Ureter (tissue), 1 donor: ENCODE measurements at regions not wholly inside any gene's neighbourhood (a gene's known extent, or its start where the extent isn't known, plus 50 kb on each side); places are given as distances from the start of the nearest gene placed in this dataset.

Source experiments
- DNase-seq: peaks from one replicate; pipeline ENCODE4 v3.0.0-alpha.2; 2020; ENCODE audit warnings: low spot score
- donor health status: DM: yes; HTN: yes; CAD: no.

GRCh38 chr18:77517901-77518300 is 268.3 kb downstream of the GALR1 start:
- DNase-seq = no peak

DNA sequence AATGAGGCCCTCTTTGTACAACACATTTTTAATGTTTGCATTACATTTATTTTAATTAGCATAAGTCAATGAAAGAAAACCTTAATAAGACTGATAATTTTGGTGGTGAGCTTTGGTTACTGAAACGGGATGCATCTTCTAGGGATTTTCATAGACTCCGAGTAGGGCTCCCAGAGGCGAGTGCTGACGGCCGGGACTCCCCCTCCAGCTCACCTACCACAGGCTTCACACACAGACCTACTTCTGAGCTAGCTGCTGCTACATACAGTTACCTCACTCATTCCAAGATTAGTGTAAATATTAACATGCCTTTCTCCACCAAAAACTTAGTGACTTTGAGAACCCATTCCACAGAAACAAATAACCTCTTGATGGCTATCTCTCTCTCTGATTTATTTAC is 271.1 kb downstream of the GALR1 start:
- DNase-seq = no peak

GRCh38 chr18:77522051-77522675 is 272.5 kb downstream of the GALR1 start:
- DNase-seq = no peak

- DNase-seq = no peak
Measured at GRCh38 chr18:77524909-77525308, 275.3 kb downstream of the GALR1 start.

DNA sequence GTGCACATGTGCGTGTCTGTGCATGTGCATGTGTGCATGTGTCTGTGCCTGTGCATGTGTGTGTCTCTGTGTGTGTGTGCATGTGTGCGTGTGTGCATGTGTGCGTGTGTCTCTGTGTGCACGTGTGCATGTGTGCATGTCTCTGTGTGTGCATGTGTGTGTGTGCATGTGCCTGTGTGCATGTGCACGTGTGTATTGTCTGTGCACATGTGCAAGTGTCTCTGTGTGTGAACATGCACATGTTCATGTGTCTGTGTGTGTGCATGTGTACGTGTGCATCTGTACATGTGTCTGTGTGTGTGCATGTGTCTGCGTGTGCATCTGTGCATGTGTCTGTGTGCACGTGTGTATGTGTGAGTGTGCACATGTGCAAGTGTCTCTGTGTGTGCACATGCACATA is 277.3 kb downstream of the GALR1 start:
- no peak for DNase-seq

DNA sequence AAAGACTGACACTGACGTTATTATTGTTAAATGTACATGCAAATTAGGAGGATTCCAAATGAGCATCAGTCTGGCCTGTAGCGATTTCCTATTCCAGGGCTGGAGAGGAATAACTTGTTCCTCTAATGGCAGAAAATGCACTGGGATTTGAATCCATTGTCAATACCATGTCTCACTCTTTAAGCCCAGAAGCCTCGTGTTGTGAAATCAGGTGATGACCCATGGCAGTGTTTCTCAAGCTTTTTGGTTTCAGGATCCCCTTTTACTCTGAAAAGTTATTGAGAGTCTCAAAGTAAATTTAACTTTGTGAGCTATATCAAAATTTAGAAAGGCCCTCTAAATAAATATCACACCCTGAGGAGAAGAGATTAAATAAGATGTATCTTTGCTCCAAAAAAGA is 279.2 kb downstream of the GALR1 start:
- no peak for DNase-seq

DNA sequence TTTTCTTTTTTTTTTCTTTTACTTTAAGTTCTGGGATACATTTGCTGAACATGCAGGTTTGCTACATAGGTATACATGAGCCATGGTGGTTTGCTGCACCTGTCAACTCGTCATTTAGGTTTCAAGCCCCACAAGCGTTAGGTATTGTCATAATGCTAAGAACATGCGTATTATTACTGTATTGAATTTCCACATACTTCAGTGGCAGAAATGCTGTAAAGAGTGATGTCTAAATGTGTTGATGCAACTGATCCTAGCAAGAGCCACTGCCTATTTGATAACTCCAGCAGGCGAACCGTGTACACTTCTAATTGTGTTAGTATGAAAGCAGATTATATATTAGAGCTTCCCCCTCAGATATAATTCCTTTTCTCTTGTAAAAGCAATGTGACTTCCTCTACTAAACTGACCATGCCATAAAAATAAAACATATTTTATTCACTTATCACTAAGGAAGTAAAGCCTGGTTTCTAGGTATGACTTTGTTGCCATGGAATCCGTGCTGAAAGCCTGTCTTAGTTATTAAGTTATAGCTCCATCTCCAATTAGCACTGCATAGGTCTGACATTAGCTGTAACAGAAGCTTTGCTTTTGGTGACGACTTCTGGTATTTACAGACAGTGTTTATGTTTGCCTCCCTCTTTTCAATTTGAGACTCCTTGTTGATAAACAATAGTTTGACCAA is 280.0 kb downstream of the GALR1 start:
- DNase-seq = no peak

DNA sequence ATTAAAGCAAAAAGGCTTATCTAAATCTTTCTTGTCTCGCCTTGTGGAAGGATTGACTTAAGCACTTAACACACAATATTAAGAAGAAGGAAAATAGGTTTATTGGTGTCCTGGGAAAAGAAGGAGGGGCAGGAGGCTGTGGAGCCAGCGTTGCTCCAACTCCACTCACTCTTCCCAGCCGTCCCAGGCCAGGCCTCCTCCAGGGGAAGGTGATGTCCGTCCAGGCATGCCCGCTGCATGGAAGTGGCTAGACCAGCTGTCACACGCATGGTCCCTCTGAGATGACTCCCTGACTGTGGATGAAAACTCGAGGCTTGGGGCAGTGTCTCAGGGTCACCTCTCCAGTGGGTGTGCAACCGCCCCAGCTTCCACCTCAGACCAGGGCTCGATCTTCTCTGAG is 281.1 kb downstream of the GALR1 start:
- no peak for DNase-seq

GRCh38 chr18:77539860-77540259 is 290.2 kb downstream of the GALR1 start:
- DNase-seq = no peak

DNA sequence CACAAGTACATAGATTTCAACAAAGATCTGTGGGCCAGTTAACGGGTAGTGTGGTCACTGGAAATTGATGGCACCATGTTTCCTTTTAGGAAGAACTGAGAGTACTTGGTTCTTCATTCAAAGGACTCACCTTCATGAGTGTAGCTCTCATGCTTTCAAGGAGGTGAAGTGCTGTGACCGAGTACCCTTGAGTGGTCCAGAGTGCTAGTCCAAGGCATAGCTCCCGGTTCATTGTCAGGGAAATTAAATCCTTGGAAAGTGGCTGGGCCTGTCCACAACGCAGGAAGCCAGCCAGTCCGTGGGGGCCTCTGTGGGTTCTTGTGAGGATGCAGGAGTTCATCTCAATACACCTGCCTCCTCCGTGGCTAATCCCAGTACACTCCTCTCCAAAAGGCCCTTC is 295.1 kb downstream of the GALR1 start:
- no peak for DNase-seq

DNA sequence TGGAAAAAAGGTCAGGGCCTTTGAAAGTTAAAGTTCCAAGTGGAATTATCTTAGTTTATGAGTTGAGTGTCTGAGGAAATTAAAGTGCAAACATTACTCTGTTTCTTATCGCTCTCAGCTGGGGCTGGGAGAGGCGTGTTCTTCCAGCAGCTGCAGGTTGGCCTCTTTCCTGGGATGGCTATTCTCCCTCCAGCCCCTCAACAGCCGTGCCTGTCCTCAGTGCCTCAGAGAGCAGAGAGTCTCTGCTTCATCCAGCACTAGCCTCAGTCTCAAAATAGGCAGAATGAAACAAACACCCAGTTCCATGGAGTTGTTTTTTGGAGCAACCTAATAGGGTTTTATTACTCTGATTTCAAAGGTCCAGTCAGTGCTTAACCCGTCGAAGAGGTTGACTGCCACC is 298.1 kb downstream of the GALR1 start:
- DNase-seq = no peak

DNA sequence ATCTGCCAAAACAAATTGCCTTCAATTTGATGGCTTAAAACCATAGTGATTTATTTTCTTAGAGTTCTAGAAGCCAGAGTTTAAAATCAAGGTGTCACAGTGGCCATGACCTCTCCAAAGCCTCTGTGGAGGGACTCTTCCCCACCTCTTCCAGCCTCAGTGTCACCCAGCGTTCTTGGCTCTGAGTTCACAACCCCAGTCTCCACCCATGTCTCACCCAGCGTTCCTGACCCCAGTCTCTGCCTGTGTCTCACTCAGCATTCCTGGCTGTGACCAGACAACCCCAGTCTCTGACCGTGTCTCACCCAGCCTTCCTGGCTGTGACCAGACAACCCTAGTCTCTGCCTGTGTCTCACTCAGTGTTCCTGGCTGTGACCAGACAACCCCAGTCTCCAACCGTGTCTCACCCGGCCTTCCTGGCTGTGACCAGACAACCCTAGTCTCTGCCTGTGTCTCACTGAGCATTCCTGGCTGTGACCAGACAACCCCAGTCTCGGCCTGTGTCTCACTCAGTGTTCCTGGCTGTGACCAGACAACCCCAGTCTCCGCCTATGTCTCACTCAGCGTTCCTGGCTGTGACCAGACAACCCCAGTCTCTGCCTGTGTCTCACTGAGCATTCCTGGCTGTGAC is 299.3 kb downstream of the GALR1 start:
- DNase-seq = no peak

- no peak for DNase-seq
Measured at GRCh38 chr18:77550625-77551024, 301.0 kb downstream of the GALR1 start.

GRCh38 chr18:77551055-77551454 is 301.4 kb downstream of the GALR1 start:
- DNase-seq = no peak

DNA sequence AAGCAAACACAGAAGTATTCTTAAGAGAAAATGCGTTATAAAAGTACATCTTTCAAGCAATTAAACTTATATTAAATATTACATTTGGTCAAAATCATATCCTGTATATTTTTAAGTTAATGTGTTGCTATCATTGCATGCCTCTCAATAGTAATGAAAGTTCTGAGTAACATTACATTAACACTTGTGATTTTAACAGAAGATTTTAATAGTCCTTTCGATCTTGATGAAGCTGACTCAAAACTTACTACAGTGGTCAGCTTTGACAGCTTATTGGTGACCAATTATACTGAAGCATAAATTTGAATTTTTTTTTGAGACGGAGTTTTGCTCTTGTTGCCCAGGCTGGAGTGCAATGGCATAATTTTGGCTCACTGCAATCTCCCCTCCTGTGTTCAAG is 303.3 kb downstream of the GALR1 start:
- DNase-seq = no peak

- DNase-seq = no peak
Measured at GRCh38 chr18:77554061-77554460, 304.4 kb downstream of the GALR1 start.

DNA sequence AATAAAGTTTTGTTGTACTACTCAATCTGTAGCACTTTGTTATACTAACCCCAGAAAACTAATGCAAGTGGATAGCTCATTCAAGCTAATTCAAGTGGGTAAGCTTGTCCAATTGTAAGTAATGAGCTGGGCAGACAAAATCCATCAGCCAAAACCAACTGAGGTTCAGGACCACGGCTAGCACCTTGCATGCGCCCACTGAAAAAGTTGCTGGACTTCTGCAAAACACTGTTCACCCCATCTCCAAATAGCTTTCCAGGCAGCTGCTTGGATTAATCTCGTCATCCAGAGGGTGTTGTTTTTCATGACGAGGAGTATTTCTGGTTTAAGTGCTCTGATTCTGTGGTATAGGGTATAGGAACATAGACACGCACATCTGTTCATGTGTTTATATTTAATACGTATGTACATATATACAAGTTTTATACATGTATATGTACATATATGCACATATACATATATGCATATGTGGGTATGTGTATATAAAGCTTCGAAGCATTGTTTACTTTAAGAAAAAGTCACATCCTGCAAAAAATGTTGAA is 307.5 kb downstream of the GALR1 start:
- DNase-seq = no peak

GRCh38 chr18:77559274-77559910 is 309.7 kb downstream of the GALR1 start:
- no peak for DNase-seq

DNA sequence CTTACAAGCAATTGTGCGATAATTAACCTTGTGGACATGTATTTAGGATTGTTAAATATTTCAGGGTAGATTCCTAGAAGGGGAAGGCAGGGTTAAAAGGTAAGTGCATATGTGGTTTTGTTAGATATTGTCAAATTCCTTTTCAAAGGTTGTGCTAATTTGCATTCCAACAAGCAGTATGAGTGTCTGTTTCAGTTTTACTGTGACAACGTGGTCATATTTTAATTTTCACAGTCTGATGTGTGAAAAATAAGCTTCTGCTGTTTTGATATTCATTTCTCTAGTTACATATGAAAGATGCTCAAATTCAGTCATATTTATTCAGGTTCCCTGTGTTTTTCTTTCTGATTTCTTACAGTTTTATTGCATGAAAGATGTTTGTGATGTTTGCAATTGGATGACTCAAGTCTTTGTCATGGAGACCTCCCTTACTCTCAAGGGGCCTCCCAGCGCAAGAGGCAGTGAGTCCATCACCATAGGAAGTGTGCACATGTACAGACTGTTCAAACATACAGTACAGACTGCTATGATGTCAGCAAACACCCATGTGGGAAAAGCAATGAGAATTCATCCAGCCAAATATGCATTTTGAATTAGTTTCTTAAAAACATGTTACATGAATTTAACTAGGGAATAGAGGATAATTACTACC is 310.8 kb downstream of the GALR1 start:
- DNase-seq = no peak

- DNase-seq = no peak
Measured at GRCh38 chr18:77566604-77567003, 317.0 kb downstream of the GALR1 start.

GRCh38 chr18:77567205-77567604 is 317.6 kb downstream of the GALR1 start:
- DNase-seq = no peak

DNA sequence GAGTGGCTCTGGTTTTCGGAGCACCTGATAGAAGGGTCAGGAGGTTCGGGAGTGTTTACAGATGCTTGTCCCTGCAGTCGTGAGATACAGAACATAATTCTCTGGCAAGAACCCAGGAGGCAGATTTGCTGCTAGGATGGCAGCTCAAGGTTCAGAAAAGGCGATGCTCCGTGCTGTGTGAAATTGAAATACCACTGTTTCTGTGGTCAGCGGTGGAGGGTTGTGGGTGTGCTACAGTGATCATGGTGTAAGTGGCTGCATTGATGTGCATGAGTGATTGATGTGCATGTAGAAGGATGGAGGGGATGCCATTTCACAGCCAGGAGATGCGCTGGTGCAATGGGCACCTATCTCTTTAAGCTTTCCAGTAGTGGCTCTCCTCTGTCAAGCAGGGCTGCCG is 322.1 kb downstream of the GALR1 start:
- DNase-seq = no peak
